ENCODE measurements at regions not wholly inside any gene's neighbourhood (a gene's known extent, or its start where the extent isn't known, plus 50 kb on each side); places are given as distances from the start of the nearest gene placed in this dataset.
"Not testable (repeated sequence)": the region's sequence is repeated elsewhere in the genome, so short reads cannot be mapped to it uniquely, and the experiment has no call there.

GRCh38 chr1:184820218-184820750 is 65.6 kb upstream of the EDEM3 start:
- no peaks in the 10 kb centered on the region for H3K4me1 ChIP-seq (ENCODE audit: control insufficient read depth, insufficient read depth, low read length)
- no peaks in the 10 kb centered on the region for H3K27me3 ChIP-seq (ENCODE audit: control insufficient read depth, insufficient read depth, low read length)
- no peak for DNase-seq
- no peak overlapping the region for H3K4me3 ChIP-seq (ENCODE audit: low read length)
- H3K27ac ChIP-seq (ENCODE audit: low read length), result no peak overlapping the region
- WGBS (ENCODE audit: insufficient coverage, low lambda C conversion rate), result 73% methylated on average over 2 of the region's 7 CpGs
- no peaks in the 10 kb centered on the region for H3K36me3 ChIP-seq (ENCODE audit: control insufficient read depth, insufficient read depth, low read length)
- H3K9me3 ChIP-seq (ENCODE audit: control insufficient read depth, low read depth, low read length), result no peaks in the 10 kb centered on the region

GRCh38 chr1:184818646-184819045 is 64.0 kb upstream of the EDEM3 start:
- no peaks in the 10 kb centered on the region for H3K9me3 ChIP-seq (ENCODE audit: control insufficient read depth, low read depth, low read length)
- no CpG with 5 or more reads among the region's 7 CpGs for WGBS (ENCODE audit: insufficient coverage, low lambda C conversion rate)
- DNase-seq, result no peak
- H3K4me3 ChIP-seq (ENCODE audit: low read length), result no peak overlapping the region
- no peak overlapping the region for H3K27ac ChIP-seq (ENCODE audit: low read length)
- H3K36me3 ChIP-seq (ENCODE audit: control insufficient read depth, insufficient read depth, low read length), result no peaks in the 10 kb centered on the region
- H3K4me1 ChIP-seq (ENCODE audit: control insufficient read depth, insufficient read depth, low read length), result no peaks in the 10 kb centered on the region
- no peaks in the 10 kb centered on the region for H3K27me3 ChIP-seq (ENCODE audit: control insufficient read depth, insufficient read depth, low read length)

DNA sequence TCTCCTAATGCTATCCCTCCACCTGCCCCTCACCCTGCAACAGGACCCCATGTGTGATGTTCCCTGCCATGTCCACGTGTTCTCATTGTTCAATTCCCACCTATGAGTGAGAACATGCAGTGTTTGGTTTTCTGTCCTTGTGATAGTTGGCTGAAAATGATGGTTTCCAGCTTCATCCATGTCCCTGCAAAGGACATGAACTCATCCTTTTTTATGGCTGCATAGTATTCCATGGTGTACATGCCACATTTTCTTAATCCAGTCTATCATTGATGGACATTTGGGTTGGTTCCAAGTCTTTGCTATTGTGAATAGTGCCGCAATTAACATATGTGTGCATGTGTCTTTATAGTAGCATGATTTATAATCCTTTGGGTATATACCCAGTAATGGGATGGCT is 62.3 kb upstream of the EDEM3 start:
- not testable (repeated sequence) for H3K36me3 ChIP-seq (ENCODE audit: control insufficient read depth, insufficient read depth, low read length); DNase-seq; H3K4me3 ChIP-seq (ENCODE audit: low read length); H3K27ac ChIP-seq (ENCODE audit: low read length); H3K27me3 ChIP-seq (ENCODE audit: control insufficient read depth, insufficient read depth, low read length); H3K9me3 ChIP-seq (ENCODE audit: control insufficient read depth, low read depth, low read length); H3K4me1 ChIP-seq (ENCODE audit: control insufficient read depth, insufficient read depth, low read length)
- WGBS (ENCODE audit: insufficient coverage, low lambda C conversion rate), result no CpG with 5 or more reads among the region's 2 CpGs

- Histone ChIP-seq H3K9me3 (ENCODE audit: control insufficient read depth, low read depth, low read length) (no peaks in the 10 kb centered on the region), H3K36me3 (ENCODE audit: control insufficient read depth, insufficient read depth, low read length) (no peaks in the 10 kb centered on the region), H3K4me3 (ENCODE audit: low read length) (no peak overlapping the region), H3K27me3 (ENCODE audit: control insufficient read depth, insufficient read depth, low read length) (no peaks in the 10 kb centered on the region), H3K27ac (ENCODE audit: low read length) (no peak overlapping the region), H3K4me1 (ENCODE audit: control insufficient read depth, insufficient read depth, low read length) (no peaks in the 10 kb centered on the region)
- DNase-seq, result no peak
- no CpG with 5 or more reads among the region's 2 CpGs for WGBS (ENCODE audit: insufficient coverage, low lambda C conversion rate)
Observed at GRCh38 chr1:184813528-184814089, 59.0 kb upstream of the EDEM3 start.

DNA sequence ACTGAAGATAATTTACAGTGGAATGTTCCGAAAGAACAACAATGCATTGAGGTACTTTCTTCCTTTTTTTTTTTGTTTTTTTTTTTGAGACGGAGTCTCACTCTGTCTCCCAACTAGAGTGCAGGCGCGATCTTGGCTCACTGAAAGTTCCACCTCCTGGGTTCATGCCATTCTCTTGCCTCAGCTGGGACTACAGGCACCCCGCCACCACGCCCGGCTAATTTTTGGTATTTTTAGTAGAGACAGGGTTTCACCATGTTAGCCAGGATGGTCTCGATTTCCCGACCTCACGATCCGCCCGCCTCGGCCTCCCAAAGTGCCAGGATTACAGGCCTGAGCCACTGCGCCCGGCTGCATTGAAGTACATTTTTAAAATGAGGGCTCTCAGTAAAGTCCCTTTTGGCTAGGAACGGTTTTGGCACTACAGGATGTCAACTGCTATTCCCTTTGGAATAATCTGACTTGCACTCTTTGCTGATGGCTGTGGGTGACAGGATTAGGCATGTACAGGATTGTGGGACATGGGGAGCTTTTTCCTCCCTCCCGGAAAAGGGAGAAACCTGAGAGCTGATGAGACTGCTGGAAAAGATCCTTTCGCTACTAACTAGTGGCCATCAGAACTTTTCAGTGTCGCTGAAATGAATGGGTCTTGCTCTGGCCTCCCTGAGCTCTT is 56.9 kb upstream of the EDEM3 start:
- Histone ChIP-seq H3K36me3 (ENCODE audit: control insufficient read depth, insufficient read depth, low read length) (no peaks in the 10 kb centered on the region), H3K4me1 (ENCODE audit: control insufficient read depth, insufficient read depth, low read length) (no peaks in the 10 kb centered on the region), H3K27ac (ENCODE audit: low read length) (no peak overlapping the region), H3K4me3 (ENCODE audit: low read length) (no peak overlapping the region), H3K9me3 (ENCODE audit: control insufficient read depth, low read depth, low read length) (no peaks in the 10 kb centered on the region), H3K27me3 (ENCODE audit: control insufficient read depth, insufficient read depth, low read length) (no peaks in the 10 kb centered on the region)
- WGBS (ENCODE audit: insufficient coverage, low lambda C conversion rate), result 100% methylated on average over 1 of the region's 19 CpGs
- DNase-seq, result no peak

- DNase-seq, result no peak
- Histone ChIP-seq H3K4me1 (ENCODE audit: control insufficient read depth, insufficient read depth, low read length) (no peaks in the 10 kb centered on the region), H3K9me3 (ENCODE audit: control insufficient read depth, low read depth, low read length) (no peaks in the 10 kb centered on the region), H3K27me3 (ENCODE audit: control insufficient read depth, insufficient read depth, low read length) (no peaks in the 10 kb centered on the region), H3K4me3 (ENCODE audit: low read length) (no peak overlapping the region), H3K27ac (ENCODE audit: low read length) (no peak overlapping the region), H3K36me3 (ENCODE audit: control insufficient read depth, insufficient read depth, low read length) (no peaks in the 10 kb centered on the region)
- no CpG with 5 or more reads among the region's 11 CpGs for WGBS (ENCODE audit: insufficient coverage, low lambda C conversion rate)
Observed at GRCh38 chr1:184810735-184811343, 56.2 kb upstream of the EDEM3 start.

GRCh38 chr1:184806296-184806721 is 51.7 kb upstream of the EDEM3 start:
- WGBS (ENCODE audit: insufficient coverage, low lambda C conversion rate), result 83% methylated on average over 2 of the region's 5 CpGs
- H3K4me3 ChIP-seq (ENCODE audit: low read length), result no peak overlapping the region
- no peaks in the 10 kb centered on the region for H3K27me3 ChIP-seq (ENCODE audit: control insufficient read depth, insufficient read depth, low read length)
- H3K4me1 ChIP-seq (ENCODE audit: control insufficient read depth, insufficient read depth, low read length), result no peaks in the 10 kb centered on the region
- H3K9me3 ChIP-seq (ENCODE audit: control insufficient read depth, low read depth, low read length), result no peaks in the 10 kb centered on the region
- no peaks in the 10 kb centered on the region for H3K36me3 ChIP-seq (ENCODE audit: control insufficient read depth, insufficient read depth, low read length)
- no peak for DNase-seq
- H3K27ac ChIP-seq (ENCODE audit: low read length), result no peak overlapping the region

DNA sequence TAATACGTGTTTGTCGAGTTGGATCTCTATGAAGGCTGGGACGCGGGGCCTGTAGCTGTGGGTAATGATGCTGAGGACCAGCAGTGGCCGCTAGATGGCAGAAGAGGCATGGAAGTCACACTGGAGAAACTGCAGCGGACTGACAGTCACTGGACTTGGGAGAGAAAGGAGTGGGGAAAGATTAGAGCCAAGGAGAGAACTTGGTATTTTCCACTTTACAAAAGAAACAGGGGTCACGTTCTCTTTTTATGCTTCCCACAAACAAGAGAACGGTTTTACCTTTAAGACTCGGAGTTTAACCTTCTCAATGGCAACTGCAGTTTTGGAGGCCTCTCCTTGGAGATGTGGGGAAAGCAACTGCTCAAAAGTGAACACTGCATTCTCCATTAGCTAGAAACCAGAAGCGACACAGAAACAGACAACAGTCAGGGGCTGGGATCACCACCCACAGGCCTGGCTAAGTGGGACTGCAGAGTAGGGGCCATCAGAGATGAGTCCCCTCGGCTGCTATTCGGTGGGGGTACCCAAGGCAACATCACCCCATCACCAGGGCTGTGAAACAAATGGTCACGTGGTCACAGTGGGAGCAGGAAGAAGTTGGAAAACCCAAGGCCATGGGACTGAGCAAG is 51.1 kb upstream of the EDEM3 start:
- Histone ChIP-seq H3K9me3 (ENCODE audit: control insufficient read depth, low read depth, low read length) (no peaks in the 10 kb centered on the region), H3K4me3 (ENCODE audit: low read length) (no peak overlapping the region), H3K36me3 (ENCODE audit: control insufficient read depth, insufficient read depth, low read length) (no peaks in the 10 kb centered on the region), H3K27me3 (ENCODE audit: control insufficient read depth, insufficient read depth, low read length) (no peaks in the 10 kb centered on the region), H3K4me1 (ENCODE audit: control insufficient read depth, insufficient read depth, low read length) (no peaks in the 10 kb centered on the region), H3K27ac (ENCODE audit: low read length) (no peak overlapping the region)
- WGBS (ENCODE audit: insufficient coverage, low lambda C conversion rate), result 0% methylated on average over 1 of the region's 13 CpGs
- peak; percentile 79 to 81 for DNase-seq
